OCI-LY3 (cell line): ENCODE measurements at regions not wholly inside any gene's neighbourhood (a gene's known extent, or its start where the extent isn't known, plus 50 kb on each side); places are given as distances from the start of the nearest gene placed in this dataset.

Experiments used
- H2AFZ ChIP-seq: fragments of 200-600, 300-600 bp; shearing (Covaris generic); 2 replicates; pipeline ENCODE4 v1.6.0; 2014; ENCODE audit warnings: antibody characterized with exemption, low read depth, low read length
- H3K27ac ChIP-seq: fragments of 200-600, 300-600 bp; sonication (generic); 2 replicates; pipeline ENCODE4 v1.5.1; 2014; ENCODE audit warnings: mild to moderate bottlenecking, low read length, moderate library complexity, mixed read lengths
- H3K27me3 ChIP-seq: fragments of 200-600, 300-600 bp; sonication (generic); 2 replicates; pipeline ENCODE4 v1.6.1; 2014; ENCODE audit warnings: low read depth, low read length, mixed read lengths
- H3K36me3 ChIP-seq: fragments of 200-600, 300-600 bp; sonication (generic); replicated peaks from 2 replicates; pipeline ENCODE3; 2014; ENCODE audit warnings: low read depth, low read length, mixed read lengths
- H3K4me1 ChIP-seq: fragments of 300-600, 200-600 bp; sonication (generic); 2 replicates; pipeline ENCODE4 v1.6.1; 2014; ENCODE audit warnings: low read length, mixed read lengths
- H3K4me2 ChIP-seq: fragments of 200-600, 300-600 bp; sonication (generic); 2 replicates; pipeline ENCODE4 v1.6.1; 2014; ENCODE audit warnings: low read length, mixed read lengths
- H3K4me3 ChIP-seq: fragments of 300-600, 200-600 bp; sonication (generic); 2 replicates; pipeline ENCODE4 v1.5.1; 2014; ENCODE audit warnings: antibody characterized with exemption, mild to moderate bottlenecking, low read length, moderate library complexity
- H3K79me2 ChIP-seq: fragments of 300-600, 200-600 bp; shearing (Covaris generic); 2 replicates; pipeline ENCODE4 v1.6.1; 2014; ENCODE audit warnings: mild to moderate bottlenecking, low read length, mixed read lengths
- H3K9ac ChIP-seq: fragments of 300-600, 200-600 bp; shearing (Covaris generic); 2 replicates; pipeline ENCODE4 v1.6.0; 2014; ENCODE audit warnings: mild to moderate bottlenecking, low read length, moderate library complexity
- H3K9me3 ChIP-seq: fragments of 200-600, 300-600 bp; shearing (Covaris generic); 2 replicates; pipeline ENCODE4 v1.6.1; 2014; ENCODE audit warnings: low read length, mixed read lengths; ENCODE audit not compliant: insufficient read depth
- H4K20me1 ChIP-seq: fragments of 200-600, 300-600 bp; sonication (generic); 2 replicates; pipeline ENCODE4 v1.6.1; 2016; ENCODE audit warnings: low read length, mixed read lengths; ENCODE audit not compliant: insufficient read depth
- EZH2phosphoT487 ChIP-seq: fragments of 200-600 bp; shearing (Covaris generic); IDR thresholded peaks from 2 replicates; pipeline ENCODE4 v1.6.1; 2018; ENCODE audit warnings: antibody characterized with exemption, mixed run types, low read depth
- TF ChIP-seq, protein P1 (sequence below): fragments of 200-600, 300-600 bp; sonication (generic); IDR thresholded peaks from 2 replicates; pipeline ENCODE4 v1.5.1; 2014; ENCODE audit warnings: antibody characterized with exemption, low read length, low read depth

GRCh38 chr5:17714186-17714585 is 79.9 kb downstream of the TAF11L14 start:
- no peaks in the 10 kb centered on the region for H4K20me1 ChIP-seq
- no peaks in the 10 kb centered on the region for H3K27me3 ChIP-seq
- H3K4me3 ChIP-seq: no peak overlapping the region
- H3K27ac ChIP-seq: no peak overlapping the region
- H3K4me2 ChIP-seq: no peak overlapping the region
- H3K9me3 ChIP-seq: no peaks in the 10 kb centered on the region
- no peaks in the 10 kb centered on the region for H3K4me1 ChIP-seq
- H3K36me3 ChIP-seq: no peaks in the 10 kb centered on the region
- no peak overlapping the region for H2AFZ ChIP-seq
- TF ChIP-seq, protein P1, sequence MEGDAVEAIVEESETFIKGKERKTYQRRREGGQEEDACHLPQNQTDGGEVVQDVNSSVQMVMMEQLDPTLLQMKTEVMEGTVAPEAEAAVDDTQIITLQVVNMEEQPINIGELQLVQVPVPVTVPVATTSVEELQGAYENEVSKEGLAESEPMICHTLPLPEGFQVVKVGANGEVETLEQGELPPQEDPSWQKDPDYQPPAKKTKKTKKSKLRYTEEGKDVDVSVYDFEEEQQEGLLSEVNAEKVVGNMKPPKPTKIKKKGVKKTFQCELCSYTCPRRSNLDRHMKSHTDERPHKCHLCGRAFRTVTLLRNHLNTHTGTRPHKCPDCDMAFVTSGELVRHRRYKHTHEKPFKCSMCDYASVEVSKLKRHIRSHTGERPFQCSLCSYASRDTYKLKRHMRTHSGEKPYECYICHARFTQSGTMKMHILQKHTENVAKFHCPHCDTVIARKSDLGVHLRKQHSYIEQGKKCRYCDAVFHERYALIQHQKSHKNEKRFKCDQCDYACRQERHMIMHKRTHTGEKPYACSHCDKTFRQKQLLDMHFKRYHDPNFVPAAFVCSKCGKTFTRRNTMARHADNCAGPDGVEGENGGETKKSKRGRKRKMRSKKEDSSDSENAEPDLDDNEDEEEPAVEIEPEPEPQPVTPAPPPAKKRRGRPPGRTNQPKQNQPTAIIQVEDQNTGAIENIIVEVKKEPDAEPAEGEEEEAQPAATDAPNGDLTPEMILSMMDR: no peak
- no peak for TF ChIP-seq EZH2phosphoT487
- no peaks in the 10 kb centered on the region for H3K79me2 ChIP-seq
- H3K9ac ChIP-seq: no peak overlapping the region

- H2AFZ ChIP-seq: no peak overlapping the region
- no peaks in the 10 kb centered on the region for H3K27me3 ChIP-seq
- no peaks in the 10 kb centered on the region for H3K79me2 ChIP-seq
- H3K9me3 ChIP-seq: no peaks in the 10 kb centered on the region
- no peak overlapping the region for H3K27ac ChIP-seq
- TF ChIP-seq, protein P1: no peak
- TF ChIP-seq EZH2phosphoT487: no peak
- no peak overlapping the region for H3K9ac ChIP-seq
- H3K4me3 ChIP-seq: no peak overlapping the region
- H4K20me1 ChIP-seq: no peaks in the 10 kb centered on the region
- H3K4me2 ChIP-seq: no peak overlapping the region
- no peaks in the 10 kb centered on the region for H3K4me1 ChIP-seq
- no peaks in the 10 kb centered on the region for H3K36me3 ChIP-seq
These were observed 85.3 kb downstream of the TAF11L14 start for GRCh38 chr5:17719592-17719991.

DNA sequence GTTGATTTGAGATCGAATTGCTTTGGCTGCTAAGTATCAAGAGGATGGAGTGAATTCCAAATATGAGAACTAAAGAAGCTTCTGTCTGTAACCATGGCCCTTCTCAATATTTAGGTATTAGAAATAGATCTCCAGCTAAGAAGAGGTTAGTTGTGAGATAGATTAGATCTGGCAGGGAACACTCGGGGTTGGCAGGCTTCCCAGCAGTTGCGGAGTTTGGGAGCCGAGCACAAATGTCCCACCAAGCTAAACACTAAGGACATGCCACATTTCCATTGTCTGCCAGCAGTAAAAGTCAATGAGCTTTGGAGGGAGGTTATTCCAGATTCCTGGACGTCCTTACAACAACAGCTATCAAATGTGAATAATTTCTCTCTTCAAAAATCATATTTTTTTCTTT is 85.8 kb downstream of the TAF11L14 start:
- no peak overlapping the region for H3K27ac ChIP-seq
- no peak overlapping the region for H3K9ac ChIP-seq
- H3K27me3 ChIP-seq: no peaks in the 10 kb centered on the region
- H3K9me3 ChIP-seq: no peaks in the 10 kb centered on the region
- no peak overlapping the region for H3K4me2 ChIP-seq
- no peaks in the 10 kb centered on the region for H4K20me1 ChIP-seq
- no peak overlapping the region for H2AFZ ChIP-seq
- no peaks in the 10 kb centered on the region for H3K4me1 ChIP-seq
- H3K36me3 ChIP-seq: no peaks in the 10 kb centered on the region
- no peaks in the 10 kb centered on the region for H3K79me2 ChIP-seq
- TF ChIP-seq, protein P1: no peak
- TF ChIP-seq EZH2phosphoT487: no peak
- H3K4me3 ChIP-seq: no peak overlapping the region

GRCh38 chr5:17723876-17724275 is 89.6 kb downstream of the TAF11L14 start:
- H3K36me3 ChIP-seq: no peaks in the 10 kb centered on the region
- no peaks in the 10 kb centered on the region for H3K27me3 ChIP-seq
- TF ChIP-seq, protein P1: no peak
- no peak for TF ChIP-seq EZH2phosphoT487
- no peak overlapping the region for H3K27ac ChIP-seq
- H3K9ac ChIP-seq: no peak overlapping the region
- no peak overlapping the region for H3K4me2 ChIP-seq
- no peaks in the 10 kb centered on the region for H3K79me2 ChIP-seq
- no peak overlapping the region for H3K4me3 ChIP-seq
- H3K9me3 ChIP-seq: no peaks in the 10 kb centered on the region
- no peaks in the 10 kb centered on the region for H3K4me1 ChIP-seq
- H4K20me1 ChIP-seq: no peaks in the 10 kb centered on the region
- no peak overlapping the region for H2AFZ ChIP-seq
